ENCODE measurements at regions not wholly inside any gene's neighbourhood (a gene's known extent, or its start where the extent isn't known, plus 50 kb on each side); places are given as distances from the start of the nearest gene placed in this dataset.

DNA sequence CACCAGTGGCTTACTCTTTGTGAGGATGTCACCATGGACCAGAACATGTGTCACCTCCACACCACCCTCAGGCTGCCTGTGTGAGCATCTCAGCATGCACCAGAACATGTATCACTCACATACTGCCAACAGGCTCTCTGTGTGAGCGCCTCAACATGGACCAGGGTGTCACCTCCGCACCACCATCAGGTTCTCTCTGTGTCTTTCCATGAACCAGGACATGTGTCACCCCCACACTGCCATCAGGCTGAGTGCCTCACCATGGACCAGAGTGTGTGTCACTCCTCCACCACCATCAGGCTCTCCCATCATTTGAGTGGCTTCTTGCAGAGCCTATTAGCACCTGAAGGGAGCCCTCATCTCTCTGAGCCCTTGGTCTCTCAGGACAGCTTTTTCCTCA is 125.2 kb downstream of the ZNF648 start:
- TF ChIP-seq, protein P1, sequence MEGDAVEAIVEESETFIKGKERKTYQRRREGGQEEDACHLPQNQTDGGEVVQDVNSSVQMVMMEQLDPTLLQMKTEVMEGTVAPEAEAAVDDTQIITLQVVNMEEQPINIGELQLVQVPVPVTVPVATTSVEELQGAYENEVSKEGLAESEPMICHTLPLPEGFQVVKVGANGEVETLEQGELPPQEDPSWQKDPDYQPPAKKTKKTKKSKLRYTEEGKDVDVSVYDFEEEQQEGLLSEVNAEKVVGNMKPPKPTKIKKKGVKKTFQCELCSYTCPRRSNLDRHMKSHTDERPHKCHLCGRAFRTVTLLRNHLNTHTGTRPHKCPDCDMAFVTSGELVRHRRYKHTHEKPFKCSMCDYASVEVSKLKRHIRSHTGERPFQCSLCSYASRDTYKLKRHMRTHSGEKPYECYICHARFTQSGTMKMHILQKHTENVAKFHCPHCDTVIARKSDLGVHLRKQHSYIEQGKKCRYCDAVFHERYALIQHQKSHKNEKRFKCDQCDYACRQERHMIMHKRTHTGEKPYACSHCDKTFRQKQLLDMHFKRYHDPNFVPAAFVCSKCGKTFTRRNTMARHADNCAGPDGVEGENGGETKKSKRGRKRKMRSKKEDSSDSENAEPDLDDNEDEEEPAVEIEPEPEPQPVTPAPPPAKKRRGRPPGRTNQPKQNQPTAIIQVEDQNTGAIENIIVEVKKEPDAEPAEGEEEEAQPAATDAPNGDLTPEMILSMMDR (IDR thresholded peaks at IDR 0.05 in 4 of 5, conservative IDR thresholded peaks at IDR 0.05 in 1 of 5), result no peak
- TF ChIP-seq POLR2A (IDR thresholded peaks at IDR 0.05), result no peak

Measured in gastrocnemius medialis (tissue), 4 donors.